GM19328 (cell line): ENCODE measurements at regions not wholly inside any gene's neighbourhood (a gene's known extent, or its start where the extent isn't known, plus 50 kb on each side); places are given as distances from the start of the nearest gene placed in this dataset.

Experiments
- ATAC-seq: cut with Tn5 transposase; IDR thresholded peaks from one replicate; pipeline ENCODE4 v1.9.1; 2021; ENCODE audit warnings: mild to moderate bottlenecking, moderate library complexity; ENCODE audit not compliant: unreplicated experiment

GRCh38 chr10:117948493-117948892 is 98.2 kb downstream of the RAB11FIP2 start:
- no peak for ATAC-seq

- ATAC-seq: no peak
Measured at GRCh38 chr10:117950408-117950807, 96.3 kb downstream of the RAB11FIP2 start.
